ENCODE measurements at regions not wholly inside any gene's neighbourhood (a gene's known extent, or its start where the extent isn't known, plus 50 kb on each side); places are given as distances from the start of the nearest gene placed in this dataset.
"Not testable (repeated sequence)": the region's sequence is repeated elsewhere in the genome, so short reads cannot be mapped to it uniquely, and the experiment has no call there.

DNA sequence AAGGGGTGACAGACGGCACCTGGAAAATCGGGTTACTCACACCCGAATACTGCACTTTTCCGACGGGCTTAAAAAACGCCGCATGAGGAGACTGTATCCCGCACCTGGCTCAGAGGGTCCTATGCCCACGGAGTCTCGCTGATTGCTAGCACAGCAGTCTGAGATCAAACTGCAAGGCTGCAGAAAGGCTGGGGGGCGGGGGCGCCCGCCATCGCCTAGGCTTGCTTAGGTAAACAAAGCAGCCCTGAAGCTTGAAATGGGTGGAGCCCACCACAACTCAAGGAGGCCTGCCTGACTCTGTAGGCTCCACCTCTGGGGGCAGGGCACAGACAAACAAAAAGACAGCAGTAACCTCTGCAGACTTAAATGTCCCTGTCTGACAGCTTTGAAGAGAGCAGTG, 144.4 kb downstream of the TYW3 start:
- TF ChIP-seq POLR2AphosphoS5 (IDR thresholded peaks at IDR 0.05; ENCODE audit: borderline replicate concordance, low read depth, low read length); EZH2 (IDR thresholded peaks at IDR 0.05); FOXP2 (optimal IDR thresholded peaks at IDR 0.05; ENCODE audit: control extremely low read depth, extremely low read length, insufficient read depth): not testable (repeated sequence)
